ENCODE measurements at regions not wholly inside any gene's neighbourhood (a gene's known extent, or its start where the extent isn't known, plus 50 kb on each side); places are given as distances from the start of the nearest gene placed in this dataset.

DNA sequence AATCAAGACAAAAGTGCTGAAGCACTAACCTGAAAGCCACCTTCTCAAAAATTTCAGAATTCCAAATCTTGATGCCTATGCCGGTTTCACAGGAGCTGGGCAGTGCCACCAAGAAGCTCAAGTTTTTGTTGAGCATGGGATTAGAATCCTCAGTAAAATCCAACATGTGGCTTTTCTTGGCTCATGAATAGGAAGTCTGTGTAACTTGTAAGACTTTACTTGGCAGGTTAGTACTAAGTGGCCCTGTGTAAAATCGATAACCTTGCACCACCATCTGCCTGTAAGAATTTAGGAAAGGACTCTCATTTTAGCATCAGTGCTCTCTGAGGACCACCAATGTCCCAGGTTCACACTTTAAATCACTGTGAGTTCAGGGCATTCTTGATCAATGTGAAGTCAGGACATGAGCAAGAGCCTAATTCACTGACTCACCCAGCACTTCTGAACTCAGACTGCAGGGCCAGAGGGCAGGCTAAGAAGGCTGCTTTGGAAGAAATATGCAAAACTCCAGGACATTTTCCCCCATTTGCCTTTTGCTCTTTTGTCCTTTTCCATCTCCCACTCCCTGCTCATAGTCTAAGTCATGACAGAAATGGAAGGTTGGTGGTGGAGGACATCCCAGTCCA, 113.2 kb downstream of the EDN1 start (continued):
- TF ChIP-seq RXRA (IDR thresholded peaks at IDR 0.05; ENCODE audit: insufficient read depth, low read depth, low read length) (no peak), SRF (IDR thresholded peaks at IDR 0.05; ENCODE audit: low read depth, low read length) (no peak), POLR2AphosphoS5 (IDR thresholded peaks at IDR 0.05; ENCODE audit: low read depth, low read length) (no peak)

Data from H1 (cell line).